IgD-negative memory B cell (primary cell): ENCODE measurements at regions not wholly inside any gene's neighbourhood (a gene's known extent, or its start where the extent isn't known, plus 50 kb on each side); places are given as distances from the start of the nearest gene placed in this dataset.
A peak's percentile ranks its signal among the peaks of the same experiment; 100 is the strongest.
"Not testable (repeated sequence)": the region's sequence is repeated elsewhere in the genome, so short reads cannot be mapped to it uniquely, and the experiment has no call there.

Source experiments
- H3K27ac Mint-ChIP-seq, 3 donors: one replicate each; pipeline ENCODE4 v1.8.0; 2020 to 2022; ENCODE audit warnings: mild to moderate bottlenecking in 3 of 3, mixed read lengths in 3 of 3, moderate library complexity in 1 of 3
- H3K27me3 Mint-ChIP-seq: one replicate; pipeline ENCODE4 v1.8.0; 2021; ENCODE audit warnings: mixed read lengths
- H3K36me3 Mint-ChIP-seq: one replicate; pipeline ENCODE4 v1.8.0; 2020; ENCODE audit warnings: mild to moderate bottlenecking, mixed read lengths
- H3K4me1 Mint-ChIP-seq, 3 donors: one replicate each; pipeline ENCODE4 v1.8.0; 2020 to 2022; ENCODE audit warnings: mixed read lengths in 3 of 3, mild to moderate bottlenecking in 1 of 3
- H3K4me3 Mint-ChIP-seq, 4 donors: one replicate each; pipeline ENCODE4 v1.8.0; 2020 to 2022; ENCODE audit warnings: mild to moderate bottlenecking in 4 of 4, mixed read lengths in 4 of 4, moderate library complexity in 3 of 4
- H3K9me3 Mint-ChIP-seq, 3 donors: one replicate each; pipeline ENCODE4 v1.8.0; 2020 to 2021; ENCODE audit warnings: mixed read lengths in 3 of 3, mild to moderate bottlenecking in 1 of 3

DNA sequence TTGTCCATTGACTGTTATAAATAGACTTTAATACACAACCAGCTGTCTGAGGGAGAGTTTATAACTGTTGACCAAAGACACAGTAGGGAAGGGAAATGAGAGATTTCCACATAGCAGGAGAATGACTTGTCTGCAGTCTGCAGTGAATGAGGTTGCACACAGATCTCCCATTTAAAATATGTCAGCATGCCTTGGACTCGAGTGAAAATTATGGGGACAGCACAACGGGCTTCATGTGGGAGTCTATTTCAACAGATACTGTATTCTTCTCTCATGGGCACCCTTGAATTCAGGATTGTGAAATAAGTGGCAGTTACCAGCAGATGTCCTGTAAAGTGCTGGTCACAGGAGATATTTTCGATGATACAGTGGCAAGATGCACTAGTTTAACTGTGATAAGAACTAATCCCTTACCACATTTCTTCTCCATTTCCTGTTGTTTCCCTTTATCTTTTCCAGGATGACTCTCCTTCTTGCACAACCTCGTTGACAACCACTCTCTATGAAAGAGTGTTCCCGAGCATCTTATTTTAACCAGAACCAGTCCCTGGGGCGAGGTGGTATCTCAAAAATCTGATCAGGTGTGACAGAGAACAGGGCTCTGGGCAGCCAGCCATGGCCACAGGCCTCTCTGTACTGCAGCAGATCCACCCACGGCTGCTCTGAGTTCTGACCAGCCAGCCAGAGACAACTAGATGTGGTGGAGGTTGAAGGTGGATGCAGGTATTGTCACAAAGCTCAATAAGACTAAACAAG is 51.5 kb upstream of the MAP3K1 start:
- peak overlapping the region; percentile 23 to 44 (median 36) for H3K27ac Mint-ChIP-seq
- H3K4me3 Mint-ChIP-seq: peak overlapping the region; percentile 9 to 83 (median 50)
- H3K4me1 Mint-ChIP-seq: peaks cover 51 to 60% (median 52%) of the 10 kb centered on the region in 3 donors

GRCh38 chr5:56763182-56763581 is 52.2 kb upstream of the MAP3K1 start:
- Mint-ChIP-seq H3K27ac (peak overlapping the region in 2 of 3 donors; percentile 18 to 44), H3K4me3 (peak overlapping the region in 1 of 4 donors; percentile 63), H3K9me3 (no peaks in the 10 kb centered on the region), H3K36me3 (no peaks in the 10 kb centered on the region), H3K27me3 (no peaks in the 10 kb centered on the region), H3K4me1 (peaks cover 52 to 58% (median 53%) of the 10 kb centered on the region in 3 donors)

More for the DNA sequence above, 51.5 kb upstream of the MAP3K1 start:
- Mint-ChIP-seq H3K36me3 (no peaks in the 10 kb centered on the region), H3K27me3 (no peaks in the 10 kb centered on the region), H3K9me3 (no peaks in the 10 kb centered on the region)

DNA sequence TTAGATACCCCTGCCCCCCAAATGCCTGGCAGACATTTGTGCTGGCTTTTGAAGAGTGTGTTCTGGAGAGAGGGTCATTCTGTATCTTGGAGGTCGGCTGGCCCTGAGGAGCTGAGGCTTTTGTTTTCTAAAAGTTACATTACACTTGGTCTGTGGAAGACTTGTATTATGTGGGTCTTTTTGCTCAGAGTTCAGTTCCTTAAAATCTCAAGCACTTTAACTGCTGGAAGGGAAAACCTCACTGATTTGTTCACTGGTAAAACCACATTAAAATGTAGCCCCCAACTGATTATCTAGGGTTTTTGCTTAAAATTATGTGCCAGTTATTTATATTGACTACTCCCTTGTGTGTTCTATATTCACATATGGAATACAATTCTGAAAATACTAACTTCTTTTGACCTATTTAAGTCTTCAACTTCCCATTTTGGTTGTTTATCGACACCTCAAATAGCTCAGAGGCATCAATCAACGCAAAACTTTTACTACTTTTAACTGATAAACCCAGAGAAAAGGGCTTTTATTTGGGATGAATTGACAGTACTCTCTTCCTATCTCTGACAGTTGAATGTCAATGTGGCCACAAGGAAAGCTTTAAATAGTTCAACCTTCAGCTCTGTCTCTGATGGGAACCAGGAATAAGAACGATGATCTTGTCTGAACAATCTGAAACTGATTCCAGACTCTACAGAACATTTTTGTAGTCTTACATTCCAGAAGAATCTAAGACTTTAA is 54.0 kb upstream of the MAP3K1 start:
- no peaks in the 10 kb centered on the region for H3K9me3 Mint-ChIP-seq
- no peaks in the 10 kb centered on the region for H3K36me3 Mint-ChIP-seq
- peak overlapping the region; percentile 37 to 76 (median 65) for H3K27ac Mint-ChIP-seq
- no peaks in the 10 kb centered on the region for H3K27me3 Mint-ChIP-seq
- H3K4me3 Mint-ChIP-seq: peak overlapping the region; percentile 13 to 57 (median 49)
- H3K4me1 Mint-ChIP-seq: peaks cover 39 to 48% (median 39%) of the 10 kb centered on the region in 3 donors

- peaks cover 38 to 49% (median 38%) of the 10 kb centered on the region in 3 donors for H3K4me1 Mint-ChIP-seq
- no peaks in the 10 kb centered on the region for H3K36me3 Mint-ChIP-seq
- H3K4me3 Mint-ChIP-seq: peak overlapping the region in 2 of 4 donors; percentile 13 to 53
- peak overlapping the region in 2 of 3 donors; percentile 37 to 76 for H3K27ac Mint-ChIP-seq
- no peaks in the 10 kb centered on the region for H3K9me3 Mint-ChIP-seq
- H3K27me3 Mint-ChIP-seq: no peaks in the 10 kb centered on the region
Measured at GRCh38 chr5:56760723-56761122, 54.6 kb upstream of the MAP3K1 start.

GRCh38 chr5:56759521-56760216 is 55.7 kb upstream of the MAP3K1 start:
- Mint-ChIP-seq H3K4me1 (peaks cover 42 to 57% (median 44%) of the 10 kb centered on the region in 3 donors), H3K9me3 (no peaks in the 10 kb centered on the region), H3K27me3 (no peaks in the 10 kb centered on the region), H3K36me3 (no peaks in the 10 kb centered on the region), H3K27ac (peak overlapping the region in 1 of 3 donors; percentile 38), H3K4me3 (peak overlapping the region in 1 of 4 donors; percentile 14)

DNA sequence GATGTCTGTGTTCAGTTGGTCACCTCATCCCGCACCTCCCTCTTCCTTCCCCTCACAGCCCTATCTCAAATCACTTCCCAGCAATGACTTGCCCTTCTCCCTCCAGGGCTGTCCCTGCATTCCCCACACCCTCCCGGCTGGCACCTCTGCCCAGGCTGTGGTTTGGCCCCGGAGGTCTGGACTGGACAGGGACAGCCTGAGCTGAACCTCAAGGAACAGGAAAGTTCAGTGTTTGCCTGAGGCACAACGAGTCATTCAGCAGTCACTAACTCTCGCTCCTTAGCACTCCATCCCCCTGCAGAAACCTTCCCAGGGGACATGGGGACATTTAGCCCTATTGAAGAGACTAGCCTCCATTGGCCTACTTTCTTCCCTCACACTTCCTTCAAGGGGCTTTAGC is 58.3 kb upstream of the MAP3K1 start:
- Mint-ChIP-seq H3K36me3 (no peaks in the 10 kb centered on the region), H3K4me1 (peaks cover 24 to 37% (median 29%) of the 10 kb centered on the region in 3 donors), H3K27ac (no peak overlapping the region), H3K9me3 (peaks cover 0 to 5% (median 0%) of the 10 kb centered on the region in 3 donors), H3K27me3 (no peaks in the 10 kb centered on the region), H3K4me3 (no peak overlapping the region)

- Mint-ChIP-seq H3K27me3 (no peaks in the 10 kb centered on the region), H3K36me3 (no peaks in the 10 kb centered on the region), H3K9me3 (peaks cover 0 to 6% (median 3%) of the 10 kb centered on the region in 3 donors), H3K4me1 (peaks cover 12 to 21% (median 14%) of the 10 kb centered on the region in 3 donors), H3K4me3 (peak overlapping the region in 1 of 4 donors; percentile 26), H3K27ac (peak overlapping the region in 1 of 3 donors; percentile 67)
Measured at GRCh38 chr5:56755036-56755555, 60.3 kb upstream of the MAP3K1 start.

DNA sequence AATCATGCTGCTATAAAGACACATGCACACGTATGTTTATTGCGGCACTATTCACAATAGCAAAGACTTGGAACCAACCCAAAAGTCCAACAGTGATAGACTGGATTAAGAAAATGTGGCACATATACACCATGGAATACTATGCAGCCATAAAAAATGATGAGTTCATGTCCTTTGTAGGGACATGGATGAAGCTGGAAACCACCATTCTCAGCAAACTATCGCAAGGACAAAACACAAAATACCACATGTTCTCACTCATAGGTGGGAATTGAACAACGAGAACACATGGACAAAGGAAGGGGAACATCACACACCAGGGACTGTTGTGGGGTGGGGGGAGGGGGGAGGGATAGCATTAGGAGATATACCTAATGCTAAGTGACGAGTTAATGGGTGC is 61.8 kb upstream of the MAP3K1 start:
- Mint-ChIP-seq H3K4me1 (peaks cover 6 to 16% (median 8%) of the 10 kb centered on the region in 3 donors), H3K27ac (peak overlapping the region in 1 of 3 donors; percentile 39)
- not testable (repeated sequence) for H3K9me3 Mint-ChIP-seq, H3K4me3 Mint-ChIP-seq, H3K36me3 Mint-ChIP-seq, H3K27me3 Mint-ChIP-seq

- Mint-ChIP-seq H3K27me3 (no peaks in the 10 kb centered on the region), H3K4me3 (no peak overlapping the region), H3K36me3 (no peaks in the 10 kb centered on the region), H3K27ac (peak overlapping the region in 1 of 3 donors; percentile 26), H3K9me3 (peaks cover 0 to 9% (median 6%) of the 10 kb centered on the region in 3 donors), H3K4me1 (peaks cover 6 to 19% (median 8%) of the 10 kb centered on the region in 3 donors)
Measured at GRCh38 chr5:56751572-56752313, 63.6 kb upstream of the MAP3K1 start.

GRCh38 chr5:56749842-56750241 is 65.5 kb upstream of the MAP3K1 start:
- Mint-ChIP-seq H3K27ac (no peak overlapping the region), H3K27me3 (no peaks in the 10 kb centered on the region), H3K4me3 (no peak overlapping the region), H3K4me1 (peaks cover 13 to 24% (median 15%) of the 10 kb centered on the region in 3 donors), H3K9me3 (peaks cover 0 to 9% (median 6%) of the 10 kb centered on the region in 3 donors), H3K36me3 (no peaks in the 10 kb centered on the region)

GRCh38 chr5:56746553-56747339 is 68.6 kb upstream of the MAP3K1 start:
- Mint-ChIP-seq H3K9me3 (peaks cover 0 to 9% (median 3%) of the 10 kb centered on the region in 3 donors), H3K27me3 (no peaks in the 10 kb centered on the region), H3K36me3 (peaks cover 2% of the 10 kb centered on the region), H3K4me1 (peaks cover 17 to 29% (median 26%) of the 10 kb centered on the region in 3 donors), H3K4me3 (no peak overlapping the region), H3K27ac (peak overlapping the region in 1 of 3 donors; percentile 84)

DNA sequence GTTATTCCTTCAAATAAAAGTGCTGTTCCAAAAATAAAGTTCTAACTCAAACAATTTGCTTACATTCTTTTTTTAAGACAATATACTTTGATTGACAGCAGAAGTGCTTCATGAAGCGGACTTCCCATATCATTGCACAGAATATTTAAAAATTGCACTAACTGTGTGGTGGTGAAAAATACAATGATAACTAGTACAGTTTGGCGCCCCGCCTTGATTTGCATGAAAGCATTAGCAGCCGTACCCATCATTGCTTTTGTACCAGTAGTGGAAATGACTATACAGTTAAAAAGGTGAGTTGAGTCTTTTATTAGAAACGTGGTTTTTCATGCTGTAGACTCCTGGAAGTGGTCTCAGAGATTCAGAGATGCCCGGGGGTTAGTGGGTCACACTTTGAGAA is 69.5 kb upstream of the MAP3K1 start:
- H3K27me3 Mint-ChIP-seq: no peaks in the 10 kb centered on the region
- peaks cover 17 to 29% (median 26%) of the 10 kb centered on the region in 3 donors for H3K4me1 Mint-ChIP-seq
- H3K4me3 Mint-ChIP-seq: peak overlapping the region; percentile 8 to 54 (median 35)
- H3K9me3 Mint-ChIP-seq: peaks cover 0 to 7% (median 7%) of the 10 kb centered on the region in 3 donors
- peaks cover 2% of the 10 kb centered on the region for H3K36me3 Mint-ChIP-seq
- peak overlapping the region; percentile 70 to 84 (median 74) for H3K27ac Mint-ChIP-seq

GRCh38 chr5:56740868-56741267 is 74.5 kb upstream of the MAP3K1 start:
- Mint-ChIP-seq H3K36me3 (peaks cover 2% of the 10 kb centered on the region), H3K27me3 (no peaks in the 10 kb centered on the region), H3K27ac (no peak overlapping the region), H3K4me3 (no peak overlapping the region), H3K4me1 (peaks cover 31 to 42% (median 40%) of the 10 kb centered on the region in 3 donors), H3K9me3 (peaks cover 0 to 8% (median 4%) of the 10 kb centered on the region in 3 donors)
